ENCODE measurements at regions not wholly inside any gene's neighbourhood (a gene's known extent, or its start where the extent isn't known, plus 50 kb on each side); places are given as distances from the start of the nearest gene placed in this dataset.
"Not testable (repeated sequence)": the region's sequence is repeated elsewhere in the genome, so short reads cannot be mapped to it uniquely, and the experiment has no call there.

GRCh38 chr16:48003206-48003907 lies 152.4 kb downstream of the ABCC12 start:
- no peak for DNase-seq

GRCh38 chr16:48001324-48001895 lies 154.4 kb downstream of the ABCC12 start:
- DNase-seq = no peak

- DNase-seq = no peak
These were observed 155.2 kb downstream of the ABCC12 start for GRCh38 chr16:48000622-48001021.

GRCh38 chr16:47999595-47999994 lies 156.2 kb downstream of the ABCC12 start:
- no peak for DNase-seq

- no peak for DNase-seq
These were observed 160.4 kb downstream of the ABCC12 start for GRCh38 chr16:47995354-47995753.

- no peak for DNase-seq
These were observed 164.3 kb downstream of the ABCC12 start for GRCh38 chr16:47991491-47991890.

GRCh38 chr16:47990676-47991075 lies 165.1 kb downstream of the ABCC12 start:
- no peak for DNase-seq

GRCh38 chr16:47987136-47987535 lies 168.7 kb downstream of the ABCC12 start:
- DNase-seq = no peak

- DNase-seq = no peak
These were observed 169.8 kb downstream of the ABCC12 start for GRCh38 chr16:47986031-47986430.

- DNase-seq = no peak
These were observed 171.1 kb downstream of the ABCC12 start for GRCh38 chr16:47984669-47985068.

GRCh38 chr16:47983999-47984580 lies 171.7 kb downstream of the ABCC12 start:
- DNase-seq = no peak

- no peak for DNase-seq
These were observed 175.6 kb downstream of the ABCC12 start for GRCh38 chr16:47980212-47980611.

- DNase-seq = no peak
These were observed 176.1 kb downstream of the ABCC12 start for GRCh38 chr16:47979616-47980182.

- no peak for DNase-seq
These were observed 176.7 kb downstream of the ABCC12 start for GRCh38 chr16:47979164-47979520.

GRCh38 chr16:47978491-47979163 lies 177.2 kb downstream of the ABCC12 start:
- DNase-seq = no peak

GRCh38 chr16:47977802-47978201 lies 178.0 kb downstream of the ABCC12 start:
- no peak for DNase-seq

- DNase-seq = no peak
These were observed 179.1 kb downstream of the ABCC12 start for GRCh38 chr16:47976636-47977210.

GRCh38 chr16:47974971-47975370 lies 180.8 kb downstream of the ABCC12 start:
- not testable (repeated sequence) for DNase-seq

- no peak for DNase-seq
These were observed 182.2 kb downstream of the ABCC12 start for GRCh38 chr16:47973552-47973951.

- no peak for DNase-seq
These were observed 183.4 kb downstream of the ABCC12 start for GRCh38 chr16:47972246-47972985.

- no peak for DNase-seq
These were observed 184.6 kb downstream of the ABCC12 start for GRCh38 chr16:47971225-47971624.

- DNase-seq = no peak
These were observed 185.4 kb downstream of the ABCC12 start for GRCh38 chr16:47970291-47970931.

Data from NCI-H146 (cell line).